Panc1 (cell line): ENCODE measurements at regions not wholly inside any gene's neighbourhood (a gene's known extent, or its start where the extent isn't known, plus 50 kb on each side); places are given as distances from the start of the nearest gene placed in this dataset.
"Not testable (repeated sequence)": the region's sequence is repeated elsewhere in the genome, so short reads cannot be mapped to it uniquely, and the experiment has no call there.

ENCODE experiments used
- ATAC-seq: fragments of 200-7000 bp; cut with Tn5 transposase; 2 replicates; pipeline ENCODE4 v1.9.1; 2020; ENCODE audit warnings: mild to moderate bottlenecking, moderate library complexity
- BruUV-seq: library from RNA; stranded (reverse); fragments of 400-500 nt; replicated peaks from 2 replicates; lab custom pipeline; 2021; lab: Mats Ljungman, UMichigan
- CTCF ChIA-PET: fragments of 300-600 bp; sonication (Branson Sonifier 250); formaldehyde crosslinking; loops from one replicate; lab custom pipeline; 2022; ENCODE audit warnings: antibody characterized with exemption; lab: Charles Lee
- POLR2A ChIA-PET: fragments of 300-600 bp; sonication (Branson Sonifier 250); formaldehyde crosslinking; loops from one replicate; lab custom pipeline; 2022; ENCODE audit warnings: antibody characterized with exemption; lab: Charles Lee
- DNase-seq: peaks from one replicate; pipeline ENCODE4 v3.0.0-alpha.2; 2010; ENCODE audit warnings: low read depth, low spot score
- H3K27ac ChIP-seq: 2 replicates; pipeline ENCODE4 v1.5.1; 2011; ENCODE audit warnings: mild to moderate bottlenecking, low read length, inconsistent platforms
- H3K27me3 ChIP-seq: fragments of 200-500 bp; sonication (Bioruptor generic); 2 replicates; pipeline ENCODE4 v1.6.0; 2014; ENCODE audit warnings: low read length, inconsistent platforms; ENCODE audit not compliant: control insufficient read depth, insufficient read depth
- H3K36me3 ChIP-seq: fragments of 200-500 bp; sonication (Bioruptor generic); 2 replicates; pipeline ENCODE4 v1.5.1; 2014; ENCODE audit warnings: inconsistent platforms, mild to moderate bottlenecking, low read length, moderate library complexity; ENCODE audit not compliant: control insufficient read depth, insufficient read depth
- H3K4me1 ChIP-seq: 2 replicates; pipeline ENCODE4 v1.5.1; 2011; ENCODE audit warnings: inconsistent platforms, mild to moderate bottlenecking, low read length, moderate library complexity; ENCODE audit not compliant: control insufficient read depth, insufficient read depth
- H3K4me3 ChIP-seq, 2 experiments: 2 replicates each; pipeline ENCODE4 v1.5.1; 2011 to 2012; ENCODE audit warnings: low read depth in 2 of 2, low read length in 2 of 2, mild to moderate bottlenecking in 2 of 2, inconsistent platforms in 1 of 2, moderate library complexity in 1 of 2
- H3K9me3 ChIP-seq: fragments of 200-500 bp; sonication (Bioruptor generic); 2 replicates; pipeline ENCODE4 v1.5.1; 2014; ENCODE audit warnings: low read depth, mild to moderate bottlenecking, inconsistent platforms, low read length, moderate library complexity; ENCODE audit not compliant: control insufficient read depth, insufficient read depth
- POLR2AphosphoS5 ChIP-seq: IDR thresholded peaks from 2 replicates; pipeline ENCODE4 v1.6.1; 2012; ENCODE audit warnings: mild to moderate bottlenecking, low read depth, low read length, moderate library complexity
- SIN3A ChIP-seq: IDR thresholded peaks from 2 replicates; pipeline ENCODE4 v1.6.1; 2012; ENCODE audit warnings: low read depth, mild to moderate bottlenecking, low read length, moderate library complexity, borderline replicate concordance; ENCODE audit not compliant: insufficient read depth
- TCF7L2 ChIP-seq: IDR thresholded peaks from 2 replicates; pipeline ENCODE4 v1.6.1; 2011; ENCODE audit warnings: mild to moderate bottlenecking, low read depth, low read length, inconsistent platforms
- in situ Hi-C: cut with HindIII; loops from 2 replicates; pipeline ENCODE4 v1.10.0; 2016; ENCODE audit warnings: low sequenced_read_pairs, low pct_unique_long_range_greater_than_20kb
- intact Hi-C: fragments of 100-400 bp; cut with micrococcal nuclease; formaldehyde crosslinking; loops from one replicate; pipeline ENCODE4 v1.10.0; 2022; ENCODE audit not compliant: unreplicated experiment
- TF ChIP-seq, protein P1 (sequence below), 2 experiments: IDR thresholded peaks; 2 replicates each; pipeline ENCODE4 v1.6.1; 2011 to 2012; ENCODE audit warnings: low read depth in 2 of 2, control low read depth in 1 of 2, low read length in 1 of 2, mild to moderate bottlenecking in 1 of 2, moderate library complexity in 1 of 2; ENCODE audit not compliant: insufficient read depth in 1 of 2
- TF ChIP-seq, protein P2 (sequence below): fragments of 450-650 bp; IDR thresholded peaks from 2 replicates; pipeline ENCODE4 v1.5.1; 2017; ENCODE audit warnings: mild to moderate bottlenecking

DNA sequence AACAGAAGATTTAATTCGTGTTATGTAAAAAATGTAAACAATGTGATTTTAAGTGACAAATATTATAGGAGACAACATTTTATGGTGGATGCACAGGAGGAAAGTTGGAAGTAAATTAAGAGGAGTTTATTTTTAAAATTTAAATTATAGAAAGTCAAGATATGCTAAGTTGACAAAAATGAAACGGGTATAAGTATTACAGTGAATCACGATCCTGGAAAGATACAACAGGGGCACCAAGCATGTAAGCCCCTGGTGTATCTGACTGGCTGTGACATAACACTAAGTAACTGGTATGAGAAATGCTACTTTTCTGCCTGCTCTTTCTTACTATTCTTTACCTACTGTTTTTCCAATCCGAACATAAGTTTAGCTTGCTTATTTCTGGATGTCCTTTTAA lies 419.8 kb upstream of the CHD1 start:
- H3K4me1 ChIP-seq: no peaks in the 10 kb centered on the region
- ChIA-PET CTCF (no interaction called here), POLR2A (no interaction called here)
- no peak for TF ChIP-seq POLR2AphosphoS5
- in situ Hi-C loops (no loop called here), intact Hi-C loops (no loop called here)
- no peaks in the 10 kb centered on the region for H3K36me3 ChIP-seq
- no peak overlapping the region for H3K4me3 ChIP-seq
- no peaks in the 10 kb centered on the region for H3K9me3 ChIP-seq
- H3K27me3 ChIP-seq: no peaks in the 10 kb centered on the region
- no peak overlapping the region for H3K27ac ChIP-seq
- DNase-seq: no peak
- no TSS peak for BruUV-seq
- no peak for ATAC-seq

DNA sequence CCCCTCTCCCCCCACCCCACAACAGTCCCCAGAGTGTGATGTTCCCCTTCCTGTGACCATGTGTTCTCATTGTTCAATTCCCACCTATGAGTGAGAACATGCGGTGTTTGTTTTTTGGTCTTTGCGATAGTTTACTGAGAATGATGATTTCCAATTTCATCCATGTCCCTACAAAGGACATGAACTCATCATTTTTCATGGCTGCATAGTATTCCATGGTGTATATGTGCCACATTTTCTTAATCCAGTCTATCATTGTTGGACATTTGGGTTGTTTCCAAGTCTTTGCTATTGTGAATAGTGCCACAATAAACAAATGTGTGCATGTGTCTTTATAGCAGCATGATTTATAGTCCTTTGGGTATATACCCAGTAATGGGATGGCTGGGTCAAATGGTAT lies 411.0 kb upstream of the CHD1 start:
- H3K4me1 ChIP-seq, DNase-seq, ATAC-seq, CTCF ChIA-PET, H3K27ac ChIP-seq, in situ Hi-C loops, intact Hi-C loops, H3K4me3 ChIP-seq, H3K27me3 ChIP-seq, H3K36me3 ChIP-seq, BruUV-seq, POLR2A ChIA-PET, H3K9me3 ChIP-seq: not testable (repeated sequence)

DNA sequence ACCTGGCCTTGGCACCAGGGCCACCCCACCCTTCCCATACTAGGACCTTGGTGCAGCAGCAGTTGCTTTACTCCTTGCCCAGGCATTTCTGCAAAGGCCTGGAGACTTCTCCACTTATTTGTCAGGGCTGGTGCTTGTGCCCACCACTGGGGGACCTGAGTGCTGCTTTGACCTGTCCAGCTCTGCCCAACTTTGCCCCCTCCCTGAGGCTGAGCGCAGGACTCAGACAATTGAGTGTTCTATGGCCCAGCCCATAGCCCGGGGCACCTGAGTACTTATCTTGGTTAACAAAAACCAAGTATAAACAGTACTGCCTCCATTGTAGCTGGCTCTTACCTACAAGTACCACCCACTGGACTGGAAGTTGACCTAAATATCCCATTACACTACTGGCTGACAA lies 406.1 kb upstream of the CHD1 start:
- Histone ChIP-seq H3K4me1 (no peaks in the 10 kb centered on the region), H3K27ac (no peak overlapping the region), H3K36me3 (no peaks in the 10 kb centered on the region; the same call in 1 of the 2 replicates), H3K27me3 (no peaks in the 10 kb centered on the region), H3K9me3 (no peaks in the 10 kb centered on the region), H3K4me3 (no peak overlapping the region)
- POLR2A ChIA-PET: no interaction called here
- DNase-seq (no peak), ATAC-seq (no peak)
- CTCF ChIA-PET: no interaction called here
- in situ Hi-C loops (no loop called here), intact Hi-C loops (no loop called here)
- no peak for TF ChIP-seq SIN3A
- TF ChIP-seq, protein P1, sequence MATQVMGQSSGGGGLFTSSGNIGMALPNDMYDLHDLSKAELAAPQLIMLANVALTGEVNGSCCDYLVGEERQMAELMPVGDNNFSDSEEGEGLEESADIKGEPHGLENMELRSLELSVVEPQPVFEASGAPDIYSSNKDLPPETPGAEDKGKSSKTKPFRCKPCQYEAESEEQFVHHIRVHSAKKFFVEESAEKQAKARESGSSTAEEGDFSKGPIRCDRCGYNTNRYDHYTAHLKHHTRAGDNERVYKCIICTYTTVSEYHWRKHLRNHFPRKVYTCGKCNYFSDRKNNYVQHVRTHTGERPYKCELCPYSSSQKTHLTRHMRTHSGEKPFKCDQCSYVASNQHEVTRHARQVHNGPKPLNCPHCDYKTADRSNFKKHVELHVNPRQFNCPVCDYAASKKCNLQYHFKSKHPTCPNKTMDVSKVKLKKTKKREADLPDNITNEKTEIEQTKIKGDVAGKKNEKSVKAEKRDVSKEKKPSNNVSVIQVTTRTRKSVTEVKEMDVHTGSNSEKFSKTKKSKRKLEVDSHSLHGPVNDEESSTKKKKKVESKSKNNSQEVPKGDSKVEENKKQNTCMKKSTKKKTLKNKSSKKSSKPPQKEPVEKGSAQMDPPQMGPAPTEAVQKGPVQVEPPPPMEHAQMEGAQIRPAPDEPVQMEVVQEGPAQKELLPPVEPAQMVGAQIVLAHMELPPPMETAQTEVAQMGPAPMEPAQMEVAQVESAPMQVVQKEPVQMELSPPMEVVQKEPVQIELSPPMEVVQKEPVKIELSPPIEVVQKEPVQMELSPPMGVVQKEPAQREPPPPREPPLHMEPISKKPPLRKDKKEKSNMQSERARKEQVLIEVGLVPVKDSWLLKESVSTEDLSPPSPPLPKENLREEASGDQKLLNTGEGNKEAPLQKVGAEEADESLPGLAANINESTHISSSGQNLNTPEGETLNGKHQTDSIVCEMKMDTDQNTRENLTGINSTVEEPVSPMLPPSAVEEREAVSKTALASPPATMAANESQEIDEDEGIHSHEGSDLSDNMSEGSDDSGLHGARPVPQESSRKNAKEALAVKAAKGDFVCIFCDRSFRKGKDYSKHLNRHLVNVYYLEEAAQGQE (IDR thresholded peaks at IDR 0.05; ENCODE audit: insufficient read depth in 1 of 2, low read depth in 2 of 2, low read length in 1 of 2): no peak
- no peak for TF ChIP-seq TCF7L2
- TF ChIP-seq, protein P2, sequence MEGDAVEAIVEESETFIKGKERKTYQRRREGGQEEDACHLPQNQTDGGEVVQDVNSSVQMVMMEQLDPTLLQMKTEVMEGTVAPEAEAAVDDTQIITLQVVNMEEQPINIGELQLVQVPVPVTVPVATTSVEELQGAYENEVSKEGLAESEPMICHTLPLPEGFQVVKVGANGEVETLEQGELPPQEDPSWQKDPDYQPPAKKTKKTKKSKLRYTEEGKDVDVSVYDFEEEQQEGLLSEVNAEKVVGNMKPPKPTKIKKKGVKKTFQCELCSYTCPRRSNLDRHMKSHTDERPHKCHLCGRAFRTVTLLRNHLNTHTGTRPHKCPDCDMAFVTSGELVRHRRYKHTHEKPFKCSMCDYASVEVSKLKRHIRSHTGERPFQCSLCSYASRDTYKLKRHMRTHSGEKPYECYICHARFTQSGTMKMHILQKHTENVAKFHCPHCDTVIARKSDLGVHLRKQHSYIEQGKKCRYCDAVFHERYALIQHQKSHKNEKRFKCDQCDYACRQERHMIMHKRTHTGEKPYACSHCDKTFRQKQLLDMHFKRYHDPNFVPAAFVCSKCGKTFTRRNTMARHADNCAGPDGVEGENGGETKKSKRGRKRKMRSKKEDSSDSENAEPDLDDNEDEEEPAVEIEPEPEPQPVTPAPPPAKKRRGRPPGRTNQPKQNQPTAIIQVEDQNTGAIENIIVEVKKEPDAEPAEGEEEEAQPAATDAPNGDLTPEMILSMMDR: no peak
- TF ChIP-seq POLR2AphosphoS5: no peak
- BruUV-seq: no TSS peak
